ENCODE measurements at regions not wholly inside any gene's neighbourhood (a gene's known extent, or its start where the extent isn't known, plus 50 kb on each side); places are given as distances from the start of the nearest gene placed in this dataset.

DNA sequence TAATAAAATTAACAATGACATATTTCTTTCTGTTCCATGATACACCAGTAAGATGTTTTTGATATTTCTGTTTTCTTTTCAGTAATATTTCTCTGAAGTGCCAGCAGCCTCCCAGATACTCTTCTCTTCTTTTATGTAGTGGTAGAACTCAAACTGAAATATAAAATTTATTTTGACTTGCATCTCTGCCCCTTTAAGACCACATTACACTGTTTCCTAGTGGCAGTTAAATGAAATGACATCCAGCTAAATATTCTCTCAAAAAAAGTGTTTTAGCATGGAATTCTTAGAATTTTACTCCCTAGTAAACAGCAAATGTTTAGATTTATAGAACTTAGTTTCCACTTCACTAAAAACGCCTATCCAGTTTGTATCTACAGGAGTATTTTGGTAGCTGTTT lies 237.2 kb upstream of the MTPN start:
- H3K9me3 ChIP-seq (ENCODE audit: control insufficient read depth in 4 of 4, low read length in 3 of 4), result no peaks in the 10 kb centered on the region
- no peak overlapping the region for H3K27ac ChIP-seq (ENCODE audit: low read depth in 1 of 2, low read length in 2 of 2)
- H3K27me3 ChIP-seq (ENCODE audit: control insufficient read depth in 4 of 4, insufficient read depth in 4 of 4, low read length in 3 of 4), result no peaks in the 10 kb centered on the region
- TF ChIP-seq YY1 (IDR thresholded peaks at IDR 0.05), result no peak
- no peak for TF ChIP-seq GABPA (IDR thresholded peaks at IDR 0.05 in 1 of 2, conservative IDR thresholded peaks at IDR 0.05 in 1 of 2)
- TF ChIP-seq HNF4G (IDR thresholded peaks at IDR 0.05), result no peak
- no peak for TF ChIP-seq FOXA2 (IDR thresholded peaks at IDR 0.05)
- no peak for TF ChIP-seq TAF1 (conservative IDR thresholded peaks at IDR 0.05)
- no peak for TF ChIP-seq NR2F2 (IDR thresholded peaks at IDR 0.05)
- TF ChIP-seq EGR1 (IDR thresholded peaks at IDR 0.05; ENCODE audit: low read depth in 2 of 2), result no peak
- no peaks in the 10 kb centered on the region for H3K36me3 ChIP-seq (ENCODE audit: control insufficient read depth in 4 of 4, insufficient read depth in 3 of 4, low read depth in 1 of 4, low read length in 3 of 4)
- H3K4me1 ChIP-seq (ENCODE audit: control insufficient read depth in 4 of 4, insufficient read depth in 4 of 4, low read length in 3 of 4), result no peaks in the 10 kb centered on the region
- WGBS, result 39% methylated on average over 1 of the region's 1 CpG
- no peak for DNase-seq (ENCODE audit: low spot score)
- no peak overlapping the region for H3K4me3 ChIP-seq (ENCODE audit: low read depth in 1 of 3, low read length in 3 of 3)
- no peak overlapping the region for H3K9ac ChIP-seq (ENCODE audit: low read depth in 1 of 2, low read length in 2 of 2)

DNA sequence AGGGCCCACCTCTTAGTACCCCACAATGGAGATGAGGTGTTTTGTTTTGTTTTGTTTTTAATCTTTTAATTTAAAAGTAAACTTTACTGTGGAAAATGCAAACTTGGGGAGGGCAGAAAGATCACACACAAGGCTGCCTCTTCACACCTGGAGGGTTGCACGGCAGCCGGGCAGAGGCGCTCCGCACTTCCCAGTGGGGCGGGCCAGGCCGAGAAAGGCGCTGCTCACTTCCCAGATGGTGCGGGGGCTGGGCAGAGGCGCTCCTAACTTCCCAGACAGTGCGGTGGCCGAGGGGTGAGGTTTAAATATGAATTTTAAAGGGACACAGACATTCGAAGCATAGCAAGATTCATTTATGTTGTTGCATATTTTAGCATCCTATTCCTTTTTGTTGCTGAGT lies 235.9 kb upstream of the MTPN start:
- no peaks in the 10 kb centered on the region for H3K27me3 ChIP-seq (ENCODE audit: control insufficient read depth in 4 of 4, insufficient read depth in 4 of 4, low read length in 3 of 4)
- H3K4me1 ChIP-seq (ENCODE audit: control insufficient read depth in 4 of 4, insufficient read depth in 4 of 4, low read length in 3 of 4), result no peaks in the 10 kb centered on the region
- no peaks in the 10 kb centered on the region for H3K36me3 ChIP-seq (ENCODE audit: control insufficient read depth in 4 of 4, insufficient read depth in 3 of 4, low read depth in 1 of 4, low read length in 3 of 4)
- no peak for DNase-seq (ENCODE audit: low spot score)
- TF ChIP-seq EGR1 (IDR thresholded peaks at IDR 0.05; ENCODE audit: low read depth in 2 of 2) (no peak), RXRA (IDR thresholded peaks at IDR 0.05) (no peak), GABPA (IDR thresholded peaks at IDR 0.05 in 1 of 2, conservative IDR thresholded peaks at IDR 0.05 in 1 of 2) (no peak), FOXA1 (IDR thresholded peaks at IDR 0.05) (no peak), HNF4G (IDR thresholded peaks at IDR 0.05) (no peak)
- TF ChIP-seq, protein P1, sequence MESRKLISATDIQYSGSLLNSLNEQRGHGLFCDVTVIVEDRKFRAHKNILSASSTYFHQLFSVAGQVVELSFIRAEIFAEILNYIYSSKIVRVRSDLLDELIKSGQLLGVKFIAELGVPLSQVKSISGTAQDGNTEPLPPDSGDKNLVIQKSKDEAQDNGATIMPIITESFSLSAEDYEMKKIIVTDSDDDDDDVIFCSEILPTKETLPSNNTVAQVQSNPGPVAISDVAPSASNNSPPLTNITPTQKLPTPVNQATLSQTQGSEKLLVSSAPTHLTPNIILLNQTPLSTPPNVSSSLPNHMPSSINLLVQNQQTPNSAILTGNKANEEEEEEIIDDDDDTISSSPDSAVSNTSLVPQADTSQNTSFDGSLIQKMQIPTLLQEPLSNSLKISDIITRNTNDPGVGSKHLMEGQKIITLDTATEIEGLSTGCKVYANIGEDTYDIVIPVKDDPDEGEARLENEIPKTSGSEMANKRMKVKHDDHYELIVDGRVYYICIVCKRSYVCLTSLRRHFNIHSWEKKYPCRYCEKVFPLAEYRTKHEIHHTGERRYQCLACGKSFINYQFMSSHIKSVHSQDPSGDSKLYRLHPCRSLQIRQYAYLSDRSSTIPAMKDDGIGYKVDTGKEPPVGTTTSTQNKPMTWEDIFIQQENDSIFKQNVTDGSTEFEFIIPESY (IDR thresholded peaks at IDR 0.05), result no peak
- no peak overlapping the region for H3K27ac ChIP-seq (ENCODE audit: low read depth in 1 of 2, low read length in 2 of 2)
- no peak overlapping the region for H3K9ac ChIP-seq (ENCODE audit: low read depth in 1 of 2, low read length in 2 of 2)
- no peak overlapping the region for H3K4me3 ChIP-seq (ENCODE audit: low read depth in 1 of 3, low read length in 3 of 3)
- no peaks in the 10 kb centered on the region for H3K9me3 ChIP-seq (ENCODE audit: control insufficient read depth in 4 of 4, low read length in 3 of 4)
- 88% methylated on average over 12 of the region's 12 CpGs for WGBS

DNA sequence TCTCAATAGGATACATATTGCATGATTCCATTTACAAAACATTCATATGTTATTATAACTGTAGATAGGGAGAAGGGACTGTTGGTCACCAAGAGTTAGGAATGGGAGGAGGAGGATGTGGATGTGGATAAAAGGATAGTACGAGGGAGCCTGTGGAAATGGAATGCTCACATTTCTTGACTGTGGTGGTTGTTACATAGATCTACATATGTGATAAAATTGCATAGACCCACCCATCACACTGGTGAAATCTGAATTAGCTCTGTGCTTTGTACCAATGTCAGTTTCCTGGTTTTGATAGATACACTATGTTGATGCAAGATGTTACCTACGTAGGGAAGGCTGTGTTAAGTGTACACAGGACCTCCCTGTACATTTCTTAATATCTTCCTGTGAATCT lies 233.5 kb upstream of the MTPN start:
- 58% methylated on average over 2 of the region's 2 CpGs for WGBS
- no peaks in the 10 kb centered on the region for H3K4me1 ChIP-seq (ENCODE audit: control insufficient read depth in 4 of 4, insufficient read depth in 4 of 4, low read length in 3 of 4)
- TF ChIP-seq, protein P2, sequence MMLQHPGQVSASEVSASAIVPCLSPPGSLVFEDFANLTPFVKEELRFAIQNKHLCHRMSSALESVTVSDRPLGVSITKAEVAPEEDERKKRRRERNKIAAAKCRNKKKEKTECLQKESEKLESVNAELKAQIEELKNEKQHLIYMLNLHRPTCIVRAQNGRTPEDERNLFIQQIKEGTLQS (IDR thresholded peaks at IDR 0.05), result no peak
- no peak for TF ChIP-seq GABPA (IDR thresholded peaks at IDR 0.05 in 1 of 2, conservative IDR thresholded peaks at IDR 0.05 in 1 of 2)
- no peak for TF ChIP-seq FOXA2 (IDR thresholded peaks at IDR 0.05)
- no peak for TF ChIP-seq NR2F2 (IDR thresholded peaks at IDR 0.05)
- no peak for TF ChIP-seq RAD21 (IDR thresholded peaks at IDR 0.05)
- TF ChIP-seq, protein P3, sequence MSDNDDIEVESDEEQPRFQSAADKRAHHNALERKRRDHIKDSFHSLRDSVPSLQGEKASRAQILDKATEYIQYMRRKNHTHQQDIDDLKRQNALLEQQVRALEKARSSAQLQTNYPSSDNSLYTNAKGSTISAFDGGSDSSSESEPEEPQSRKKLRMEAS (IDR thresholded peaks at IDR 0.05), result no peak
- TF ChIP-seq FOXA1 (IDR thresholded peaks at IDR 0.05), result no peak
- TF ChIP-seq, protein P4, sequence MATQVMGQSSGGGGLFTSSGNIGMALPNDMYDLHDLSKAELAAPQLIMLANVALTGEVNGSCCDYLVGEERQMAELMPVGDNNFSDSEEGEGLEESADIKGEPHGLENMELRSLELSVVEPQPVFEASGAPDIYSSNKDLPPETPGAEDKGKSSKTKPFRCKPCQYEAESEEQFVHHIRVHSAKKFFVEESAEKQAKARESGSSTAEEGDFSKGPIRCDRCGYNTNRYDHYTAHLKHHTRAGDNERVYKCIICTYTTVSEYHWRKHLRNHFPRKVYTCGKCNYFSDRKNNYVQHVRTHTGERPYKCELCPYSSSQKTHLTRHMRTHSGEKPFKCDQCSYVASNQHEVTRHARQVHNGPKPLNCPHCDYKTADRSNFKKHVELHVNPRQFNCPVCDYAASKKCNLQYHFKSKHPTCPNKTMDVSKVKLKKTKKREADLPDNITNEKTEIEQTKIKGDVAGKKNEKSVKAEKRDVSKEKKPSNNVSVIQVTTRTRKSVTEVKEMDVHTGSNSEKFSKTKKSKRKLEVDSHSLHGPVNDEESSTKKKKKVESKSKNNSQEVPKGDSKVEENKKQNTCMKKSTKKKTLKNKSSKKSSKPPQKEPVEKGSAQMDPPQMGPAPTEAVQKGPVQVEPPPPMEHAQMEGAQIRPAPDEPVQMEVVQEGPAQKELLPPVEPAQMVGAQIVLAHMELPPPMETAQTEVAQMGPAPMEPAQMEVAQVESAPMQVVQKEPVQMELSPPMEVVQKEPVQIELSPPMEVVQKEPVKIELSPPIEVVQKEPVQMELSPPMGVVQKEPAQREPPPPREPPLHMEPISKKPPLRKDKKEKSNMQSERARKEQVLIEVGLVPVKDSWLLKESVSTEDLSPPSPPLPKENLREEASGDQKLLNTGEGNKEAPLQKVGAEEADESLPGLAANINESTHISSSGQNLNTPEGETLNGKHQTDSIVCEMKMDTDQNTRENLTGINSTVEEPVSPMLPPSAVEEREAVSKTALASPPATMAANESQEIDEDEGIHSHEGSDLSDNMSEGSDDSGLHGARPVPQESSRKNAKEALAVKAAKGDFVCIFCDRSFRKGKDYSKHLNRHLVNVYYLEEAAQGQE (IDR thresholded peaks at IDR 0.05), result no peak
- TF ChIP-seq, protein P1 (IDR thresholded peaks at IDR 0.05), result no peak
- TF ChIP-seq, protein P5, sequence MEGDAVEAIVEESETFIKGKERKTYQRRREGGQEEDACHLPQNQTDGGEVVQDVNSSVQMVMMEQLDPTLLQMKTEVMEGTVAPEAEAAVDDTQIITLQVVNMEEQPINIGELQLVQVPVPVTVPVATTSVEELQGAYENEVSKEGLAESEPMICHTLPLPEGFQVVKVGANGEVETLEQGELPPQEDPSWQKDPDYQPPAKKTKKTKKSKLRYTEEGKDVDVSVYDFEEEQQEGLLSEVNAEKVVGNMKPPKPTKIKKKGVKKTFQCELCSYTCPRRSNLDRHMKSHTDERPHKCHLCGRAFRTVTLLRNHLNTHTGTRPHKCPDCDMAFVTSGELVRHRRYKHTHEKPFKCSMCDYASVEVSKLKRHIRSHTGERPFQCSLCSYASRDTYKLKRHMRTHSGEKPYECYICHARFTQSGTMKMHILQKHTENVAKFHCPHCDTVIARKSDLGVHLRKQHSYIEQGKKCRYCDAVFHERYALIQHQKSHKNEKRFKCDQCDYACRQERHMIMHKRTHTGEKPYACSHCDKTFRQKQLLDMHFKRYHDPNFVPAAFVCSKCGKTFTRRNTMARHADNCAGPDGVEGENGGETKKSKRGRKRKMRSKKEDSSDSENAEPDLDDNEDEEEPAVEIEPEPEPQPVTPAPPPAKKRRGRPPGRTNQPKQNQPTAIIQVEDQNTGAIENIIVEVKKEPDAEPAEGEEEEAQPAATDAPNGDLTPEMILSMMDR (IDR thresholded peaks at IDR 0.05; ENCODE audit: low read depth, low read length, missing input control), result no peak
- no peak for TF ChIP-seq YY1 (IDR thresholded peaks at IDR 0.05)
- TF ChIP-seq HNF4G (IDR thresholded peaks at IDR 0.05), result no peak
- no peak for TF ChIP-seq EGR1 (IDR thresholded peaks at IDR 0.05; ENCODE audit: low read depth in 2 of 2)
- no peak for TF ChIP-seq TAF1 (conservative IDR thresholded peaks at IDR 0.05)
- no peak for TF ChIP-seq JUND (IDR thresholded peaks at IDR 0.05)
- TF ChIP-seq SP1 (IDR thresholded peaks at IDR 0.05), result no peak
- no peak for TF ChIP-seq HNF4A (conservative IDR thresholded peaks at IDR 0.05)
- no peak for TF ChIP-seq RXRA (IDR thresholded peaks at IDR 0.05)
- H3K9me3 ChIP-seq (ENCODE audit: control insufficient read depth in 4 of 4, low read length in 3 of 4), result no peaks in the 10 kb centered on the region
- H3K27ac ChIP-seq (ENCODE audit: low read depth in 1 of 2, low read length in 2 of 2), result no peak overlapping the region
- no peak overlapping the region for H3K4me3 ChIP-seq (ENCODE audit: low read depth in 1 of 3, low read length in 3 of 3)
- no peak for DNase-seq (ENCODE audit: low spot score)
- no peaks in the 10 kb centered on the region for H3K27me3 ChIP-seq (ENCODE audit: control insufficient read depth in 4 of 4, insufficient read depth in 4 of 4, low read length in 3 of 4)
- H3K36me3 ChIP-seq (ENCODE audit: control insufficient read depth in 4 of 4, insufficient read depth in 3 of 4, low read depth in 1 of 4, low read length in 3 of 4), result no peaks in the 10 kb centered on the region
- no peak overlapping the region for H3K9ac ChIP-seq (ENCODE audit: low read depth in 1 of 2, low read length in 2 of 2)

Measured in liver (tissue), 8 donors.